ENCODE measurements at regions not wholly inside any gene's neighbourhood (a gene's known extent, or its start where the extent isn't known, plus 50 kb on each side); places are given as distances from the start of the nearest gene placed in this dataset.
"Not testable (repeated sequence)": the region's sequence is repeated elsewhere in the genome, so short reads cannot be mapped to it uniquely, and the experiment has no call there.

DNA sequence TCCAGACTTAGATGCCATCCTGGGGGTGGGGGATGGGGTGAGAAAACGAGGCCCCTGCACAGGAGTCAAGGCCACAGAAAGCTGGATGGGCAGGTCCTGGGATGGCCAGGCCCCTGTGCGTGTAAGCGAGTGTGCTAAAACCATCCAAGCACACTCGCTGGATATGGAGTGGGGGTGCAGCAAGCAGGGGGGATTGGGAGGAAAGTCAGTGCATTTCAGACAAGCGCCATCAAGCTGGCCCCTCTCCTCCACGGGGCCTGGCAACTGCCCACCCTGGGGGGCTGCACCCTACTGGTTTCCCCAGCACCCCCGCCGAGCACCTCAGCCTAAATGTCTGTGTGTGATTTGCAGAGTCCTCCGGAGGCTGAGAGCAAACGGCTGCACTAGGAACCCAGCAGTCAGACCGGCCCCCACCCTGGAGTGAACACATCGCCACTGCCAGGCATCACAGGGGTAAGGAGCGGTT, 106.6 kb upstream of the ZNF469 start:
- FAIRE-seq; DNase-seq (ENCODE audit: low spot score in 2 of 2): not testable (repeated sequence)

DNA sequence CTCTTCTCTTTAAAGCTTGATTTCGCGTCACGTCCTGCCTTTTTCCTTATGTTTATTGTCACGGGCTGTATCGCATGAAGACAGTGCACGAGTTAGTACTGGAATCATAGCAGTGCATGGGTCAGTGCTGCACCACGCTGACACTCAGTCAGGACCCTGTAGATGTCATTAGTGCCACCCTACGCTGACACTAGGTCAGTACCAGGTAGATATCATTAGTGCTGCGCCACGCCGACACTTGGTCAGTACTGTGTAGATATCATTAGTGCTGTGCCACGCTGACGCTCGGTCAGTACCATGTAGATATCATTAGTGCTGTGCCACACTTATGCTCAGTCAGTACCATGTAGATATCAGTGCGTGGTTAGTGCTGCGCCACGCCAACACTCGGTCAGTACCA, 106.2 kb upstream of the ZNF469 start:
- DNase-seq (ENCODE audit: low spot score in 2 of 2) = no peak
- FAIRE-seq = no peak

DNA sequence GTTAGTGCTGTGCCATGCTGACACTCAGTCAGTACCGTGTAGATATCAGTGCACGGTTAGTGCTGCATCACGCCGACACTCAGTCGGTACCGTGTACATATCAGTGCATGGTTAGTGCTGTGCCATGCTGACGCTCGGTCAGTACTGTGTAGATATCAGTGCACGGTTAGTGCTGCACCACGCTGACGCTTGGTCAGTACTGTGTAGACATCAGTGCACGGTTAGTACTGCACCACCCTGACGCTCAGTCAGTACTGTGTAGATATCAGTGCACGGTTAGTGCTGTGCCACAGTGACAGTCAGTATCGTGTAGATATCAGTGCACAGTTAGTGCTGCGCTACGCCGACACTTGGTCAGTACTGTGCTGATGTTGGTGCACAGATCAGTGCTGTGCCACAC, 102.8 kb upstream of the ZNF469 start:
- no peak for DNase-seq (ENCODE audit: low spot score in 2 of 2)
- FAIRE-seq = no peak

DNA sequence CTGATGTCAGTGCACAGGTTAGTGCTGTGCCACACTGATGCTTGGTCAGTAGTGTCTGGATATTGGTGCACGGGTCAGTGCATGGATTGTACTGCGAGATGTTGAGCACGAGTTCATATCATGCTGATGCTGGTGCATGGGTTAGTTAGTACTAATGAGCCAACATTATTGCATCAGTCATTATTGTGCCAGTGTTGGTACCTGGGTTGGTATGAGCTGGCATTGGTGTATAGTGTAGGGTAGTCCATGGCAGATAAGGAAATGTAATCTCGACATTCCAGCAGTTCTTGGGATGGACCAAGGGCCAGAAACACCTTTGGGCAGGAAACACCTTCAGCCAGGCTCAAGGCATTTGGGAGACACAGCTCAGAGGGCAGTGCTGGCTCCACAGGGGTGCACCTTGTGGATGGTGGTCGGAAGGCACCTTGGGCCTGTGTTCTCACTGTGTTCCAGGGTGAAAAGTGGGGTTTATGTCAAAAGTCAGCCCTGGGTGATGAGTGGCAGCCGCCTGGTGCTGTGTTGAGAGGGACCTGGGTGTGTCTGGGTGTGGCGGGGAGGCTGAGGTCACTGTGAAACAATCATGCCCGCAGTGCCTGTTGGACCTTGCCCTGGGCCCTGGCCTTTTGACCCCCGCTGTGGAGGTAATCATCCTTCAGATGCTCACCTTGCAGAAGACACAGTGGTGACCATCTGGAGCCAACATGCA, 100.7 kb upstream of the ZNF469 start:
- DNase-seq (ENCODE audit: low spot score in 2 of 2) (no peak), FAIRE-seq (no peak)

DNA sequence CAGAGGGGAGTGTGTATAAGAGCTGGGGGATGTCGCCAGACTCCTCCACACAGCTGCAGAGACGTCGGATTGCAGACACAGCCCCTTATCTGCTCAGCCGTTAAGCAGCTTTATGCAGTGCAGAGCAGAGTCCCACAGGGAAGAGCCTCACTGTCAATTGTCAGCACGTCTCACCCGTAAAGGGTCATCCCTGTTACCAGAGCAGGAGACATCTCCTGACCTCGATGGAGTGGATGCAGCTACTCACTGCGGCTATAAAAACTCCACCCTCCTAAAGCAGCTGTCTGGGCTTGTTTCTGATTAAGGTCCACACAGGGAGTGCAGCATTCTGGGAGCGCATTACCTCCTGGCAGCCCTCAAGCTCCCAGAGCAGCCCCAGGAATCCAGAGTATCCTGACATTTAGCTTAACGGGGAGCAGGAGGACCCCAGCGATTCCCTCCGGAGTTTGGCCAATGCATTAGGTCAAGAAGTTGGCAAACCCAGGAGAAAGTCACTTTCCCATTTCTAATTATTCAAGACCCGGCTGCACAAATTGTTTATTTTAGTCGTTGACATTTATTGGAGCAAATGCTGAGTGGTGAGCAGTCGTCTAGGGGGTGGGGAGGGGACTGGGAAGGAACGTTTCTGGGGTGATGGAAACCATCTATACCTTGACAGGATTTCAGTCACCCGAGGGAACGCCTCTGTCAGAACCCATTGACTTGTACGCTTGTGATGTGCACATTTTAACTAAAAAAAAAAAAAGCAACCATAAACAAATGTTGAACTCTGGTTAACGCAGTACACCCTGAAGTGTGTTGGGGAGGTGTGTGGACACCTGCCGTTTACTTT, 100.0 kb upstream of the ZNF469 start:
- FAIRE-seq (no peak), DNase-seq (ENCODE audit: low spot score in 2 of 2) (no peak)

DNA sequence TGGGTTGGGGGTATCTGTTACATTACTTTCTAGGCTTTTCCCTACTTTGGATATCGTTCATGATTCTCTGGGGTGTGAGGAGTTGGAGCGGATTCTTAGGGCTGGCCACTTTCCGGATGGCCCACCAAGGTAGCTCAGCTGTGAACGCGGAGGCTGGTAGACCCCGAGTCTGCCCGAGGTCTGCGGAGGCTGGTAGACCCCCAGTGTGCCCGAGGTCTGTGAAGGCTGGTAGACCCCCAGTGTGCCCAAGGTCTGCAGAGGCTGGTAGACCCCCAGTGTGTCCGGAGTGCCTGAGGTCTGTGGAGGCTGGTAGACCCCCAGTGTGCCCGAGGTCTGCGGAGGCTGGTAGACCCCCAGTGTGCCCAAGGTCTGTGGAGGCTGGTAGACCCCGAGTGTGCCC, 99.2 kb upstream of the ZNF469 start:
- DNase-seq (ENCODE audit: low spot score in 2 of 2) (no peak), FAIRE-seq (no peak)

DNA sequence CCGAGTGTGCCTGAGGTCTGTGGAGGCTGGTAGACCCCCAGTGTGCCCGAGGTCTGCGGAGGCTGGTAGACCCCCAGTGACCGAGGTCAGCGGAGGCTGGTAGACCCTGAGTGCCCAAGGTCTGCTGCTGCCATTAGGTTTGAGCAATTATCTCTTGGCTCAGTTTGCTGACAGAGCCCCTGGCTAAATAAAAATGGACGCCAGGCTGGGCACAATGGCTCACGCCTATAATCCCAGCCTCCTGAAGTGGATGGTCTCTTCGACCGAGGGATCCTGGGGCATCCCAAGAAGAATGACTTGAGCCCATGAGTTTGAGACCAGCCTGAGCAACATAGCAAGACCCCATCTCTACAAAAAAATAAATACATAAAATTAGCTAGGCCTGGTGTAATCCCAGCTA, 98.7 kb upstream of the ZNF469 start:
- FAIRE-seq (no peak), DNase-seq (ENCODE audit: low spot score in 2 of 2) (no peak)

DNA sequence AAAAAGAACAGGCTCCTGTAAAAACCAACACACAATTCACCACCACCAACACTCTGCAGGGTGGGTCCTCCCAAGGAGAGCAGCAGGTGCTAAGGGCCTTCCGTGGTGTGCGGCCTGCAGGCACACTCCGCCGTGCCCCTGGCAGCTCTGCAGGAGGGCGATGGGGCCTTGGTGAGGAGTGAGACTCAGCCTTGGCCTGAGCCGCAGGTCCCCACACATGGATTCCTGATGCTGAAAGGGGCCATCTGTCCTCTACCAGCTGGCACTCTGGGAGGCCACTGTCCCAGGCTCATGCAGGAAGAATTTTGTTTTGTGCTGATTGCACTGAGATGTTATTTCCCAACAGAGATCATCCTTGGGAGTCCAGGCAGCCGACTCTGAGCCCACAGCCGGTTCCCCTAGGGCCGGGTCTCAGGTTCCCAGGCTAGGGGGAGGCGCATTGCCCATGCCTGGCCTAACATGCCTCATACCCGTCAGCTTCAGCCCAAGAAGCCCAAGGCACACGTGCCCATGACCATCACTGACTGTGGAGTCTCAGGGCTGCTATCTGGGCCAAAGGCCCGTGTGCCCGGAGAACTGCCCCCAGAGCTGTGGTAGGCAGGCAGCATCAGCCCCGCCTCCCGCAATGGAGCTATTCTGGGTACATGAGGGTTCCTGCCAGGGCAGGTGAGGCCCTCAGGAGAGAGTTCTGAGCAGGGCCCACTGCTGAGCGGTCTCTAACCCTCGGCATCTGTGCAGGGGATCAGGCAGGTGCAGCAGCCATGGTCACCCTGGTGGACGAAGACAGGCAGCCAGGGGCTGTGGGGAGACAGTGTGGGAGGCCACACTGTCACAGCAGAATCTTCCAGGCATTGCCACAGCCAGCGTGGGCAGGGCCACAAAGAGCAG, 97.9 kb upstream of the ZNF469 start:
- no peak for FAIRE-seq

DNA sequence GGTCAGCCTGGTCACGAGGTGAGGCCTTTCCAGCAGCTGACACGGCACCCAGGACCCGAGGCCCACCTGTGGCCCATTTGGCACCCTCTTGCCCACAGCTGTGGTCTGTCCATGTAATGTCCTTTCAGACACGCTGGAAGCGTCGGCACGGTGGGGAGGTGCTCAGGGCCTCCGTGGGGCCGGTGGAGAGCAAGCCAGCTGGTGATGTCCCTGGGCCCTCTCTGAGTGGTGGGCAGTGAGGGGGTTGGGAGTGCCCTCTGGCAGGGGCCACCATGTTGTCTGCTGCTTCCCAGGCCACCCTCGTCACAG, 97.3 kb upstream of the ZNF469 start:
- DNase-seq (ENCODE audit: low spot score in 2 of 2) (no peak), FAIRE-seq (no peak)

More for the DNA sequence above, 97.9 kb upstream of the ZNF469 start:
- DNase-seq (ENCODE audit: low spot score in 2 of 2) = no peak

DNA sequence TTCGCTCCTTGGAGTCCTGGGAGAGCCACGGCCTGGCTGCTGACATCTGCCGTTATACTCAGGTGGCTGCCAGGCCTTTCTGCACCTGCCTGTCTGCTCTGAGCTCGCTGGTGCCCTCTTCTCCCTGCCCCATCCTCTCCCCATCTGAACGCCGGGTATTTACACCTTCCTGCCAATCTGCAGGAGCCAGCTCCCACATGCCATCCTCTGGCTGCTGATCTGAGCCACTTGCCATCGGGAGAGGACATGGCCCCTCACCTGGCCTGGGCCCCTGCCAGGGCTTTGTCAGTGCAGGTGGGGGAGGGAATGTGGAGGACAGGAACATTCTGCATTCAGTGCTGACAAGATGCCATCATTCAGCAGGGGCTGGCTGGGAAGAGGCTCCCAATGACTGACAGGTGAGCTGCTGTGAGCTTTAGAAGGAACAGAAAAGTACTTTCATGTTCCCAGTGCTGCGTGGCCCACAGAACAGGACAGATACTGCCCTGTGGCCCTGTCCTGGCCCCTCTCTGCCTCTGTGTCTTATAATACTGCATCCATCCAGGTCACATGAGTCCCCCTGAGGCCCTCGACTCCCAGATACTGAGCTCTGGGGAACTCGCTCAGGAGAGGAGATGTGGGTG, 96.3 kb upstream of the ZNF469 start:
- no peak for FAIRE-seq
- no peak for DNase-seq (ENCODE audit: low spot score in 2 of 2)

DNA sequence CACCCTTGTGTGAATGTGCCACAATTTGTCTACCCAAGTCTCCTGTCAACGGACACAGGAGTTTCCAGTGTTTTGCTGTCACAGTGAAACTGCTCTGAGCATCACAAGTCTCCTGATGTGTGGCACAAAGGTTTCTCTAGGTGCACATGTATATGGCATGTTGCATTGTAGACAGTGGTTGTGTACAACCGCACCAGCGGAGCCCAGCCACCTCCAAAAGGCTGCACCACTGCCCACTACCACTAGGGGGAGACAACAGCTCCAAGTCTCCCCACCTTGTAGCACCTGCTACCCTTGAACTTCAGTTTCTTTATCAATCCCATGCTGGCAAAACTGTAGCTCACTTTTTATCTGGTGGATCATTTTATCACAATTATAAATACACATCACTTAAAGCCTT, 95.5 kb upstream of the ZNF469 start:
- FAIRE-seq = no peak

DNA sequence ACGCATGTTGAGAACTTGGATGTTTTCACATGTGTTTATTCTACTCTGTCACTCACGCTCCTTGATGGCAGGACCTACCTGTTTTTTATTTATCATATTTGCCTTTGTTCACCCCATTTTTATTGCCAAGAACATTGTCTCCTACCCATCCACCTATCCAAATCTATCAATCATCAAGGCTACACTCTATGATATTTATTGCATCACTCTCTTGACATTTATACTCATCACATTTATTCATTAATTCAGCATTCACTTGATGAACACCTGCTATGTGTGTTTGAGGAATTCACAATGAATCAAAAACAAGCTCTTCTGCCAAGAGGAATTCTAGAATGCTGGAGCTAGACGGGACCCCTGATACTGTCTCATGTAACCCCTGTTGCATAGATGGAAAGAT, 94.5 kb upstream of the ZNF469 start:
- DNase-seq (ENCODE audit: low spot score in 2 of 2) (no peak), FAIRE-seq (no peak)

More for the DNA sequence above, 95.5 kb upstream of the ZNF469 start:
- no peak for DNase-seq (ENCODE audit: low spot score in 2 of 2)

DNA sequence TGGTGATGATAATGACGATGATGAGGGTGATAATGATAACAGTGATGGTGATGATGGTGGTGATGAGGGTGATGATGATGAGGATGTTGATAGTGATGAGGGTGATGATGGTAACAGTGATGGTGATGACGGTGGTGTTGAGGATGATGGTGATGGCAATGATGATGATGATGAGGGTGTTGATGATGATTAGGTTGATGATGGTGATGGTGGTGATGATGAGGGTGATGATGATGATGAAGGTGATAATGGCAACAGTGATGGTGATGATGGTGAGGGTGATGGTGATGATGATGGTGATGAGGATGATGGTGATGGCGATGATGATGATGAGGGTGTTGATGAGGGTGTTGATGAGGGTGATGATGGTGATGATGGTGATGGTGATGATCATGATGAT, 93.8 kb upstream of the ZNF469 start:
- DNase-seq (ENCODE audit: low spot score in 2 of 2) = no peak
- no peak for FAIRE-seq

DNA sequence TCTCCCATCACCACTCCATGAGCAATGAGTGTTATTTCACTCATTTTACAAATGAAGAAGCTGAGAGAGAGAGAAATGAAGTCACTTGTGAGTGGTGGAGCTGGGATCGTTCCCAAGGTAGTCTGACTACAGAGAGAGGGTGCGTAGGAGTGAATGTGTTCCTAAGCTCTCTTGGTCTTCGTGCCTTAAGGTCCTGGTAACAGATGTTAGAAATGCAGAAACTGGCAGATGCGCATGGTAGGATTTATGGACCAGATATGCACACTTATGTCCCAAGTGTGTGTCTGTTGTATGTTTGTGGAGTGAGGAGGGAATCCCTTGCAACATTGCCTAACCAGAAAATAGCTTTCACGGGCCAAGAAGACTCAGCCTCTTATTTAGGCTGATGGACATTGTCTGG, 93.2 kb upstream of the ZNF469 start:
- DNase-seq (ENCODE audit: low spot score in 2 of 2) = no peak

DNA sequence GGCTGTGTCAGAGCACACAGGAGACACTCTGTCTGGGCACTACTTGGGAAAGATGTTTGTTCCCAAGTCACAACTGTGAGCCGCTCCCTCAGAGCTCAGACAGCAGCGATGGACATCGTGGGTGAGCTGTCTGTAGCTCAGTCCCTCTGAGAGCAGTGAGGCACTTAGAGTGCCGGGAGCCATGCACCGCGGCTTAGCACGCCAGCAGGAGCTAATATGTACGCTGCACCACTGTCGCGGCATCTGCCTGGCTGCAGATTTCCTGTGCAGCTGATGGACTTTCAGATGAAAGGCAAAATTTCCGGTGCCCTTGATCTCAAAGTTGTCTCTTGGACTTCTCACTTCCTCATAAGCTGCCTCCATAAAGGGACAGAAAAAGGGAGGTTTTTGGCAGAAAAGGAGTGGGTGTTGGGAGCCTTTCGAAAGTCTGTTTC, 92.8 kb upstream of the ZNF469 start:
- FAIRE-seq (no peak), DNase-seq (ENCODE audit: low spot score in 2 of 2) (no peak)

More for the DNA sequence above, 93.2 kb upstream of the ZNF469 start:
- no peak for FAIRE-seq

DNA sequence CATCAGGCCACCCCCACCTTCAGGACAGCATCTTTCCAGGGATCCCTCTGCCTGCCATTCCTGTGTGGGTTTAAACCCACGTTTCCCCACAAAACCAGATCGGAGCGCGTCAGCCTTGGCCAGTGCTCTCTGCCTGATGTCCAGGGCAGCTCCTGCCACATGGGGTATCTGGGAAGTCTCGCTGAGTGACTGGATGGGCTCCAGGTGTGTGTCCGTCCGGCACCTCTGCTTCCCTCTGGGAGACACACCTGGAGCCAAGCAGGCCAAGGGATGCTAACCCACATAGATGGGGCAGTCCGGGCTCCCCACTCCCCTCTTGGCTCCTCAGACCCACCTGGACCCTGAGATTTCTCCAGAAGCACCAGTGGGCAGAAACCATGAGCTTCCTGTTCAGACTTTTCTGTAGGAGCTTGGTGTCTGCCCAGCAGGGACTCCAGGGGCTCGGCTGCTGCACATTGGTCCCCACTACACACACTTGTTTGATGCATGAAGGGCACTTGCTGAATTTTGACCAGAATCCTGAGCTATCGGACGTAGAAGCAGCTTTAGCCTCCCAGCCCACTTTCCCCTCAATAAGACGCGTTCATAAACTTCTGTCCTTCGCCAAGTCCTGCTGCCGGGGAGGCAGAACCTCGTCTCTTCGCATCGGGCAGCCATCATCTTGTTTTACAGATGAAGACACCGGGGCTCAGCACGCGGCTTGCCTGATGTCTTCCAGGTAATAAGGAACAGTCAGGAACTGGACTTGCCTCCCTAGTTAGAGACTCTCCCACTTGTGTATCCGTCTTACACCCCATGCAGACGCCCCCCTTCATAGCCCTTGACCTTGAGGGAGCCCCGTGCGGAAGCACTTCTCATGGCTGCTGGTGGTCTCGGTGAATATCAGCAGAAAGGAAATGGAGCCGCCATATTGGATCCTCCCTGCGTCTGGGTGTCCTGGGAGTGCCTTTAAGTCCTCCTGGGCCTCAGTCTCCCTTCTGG, 91.6 kb upstream of the ZNF469 start:
- no peak for FAIRE-seq

DNA sequence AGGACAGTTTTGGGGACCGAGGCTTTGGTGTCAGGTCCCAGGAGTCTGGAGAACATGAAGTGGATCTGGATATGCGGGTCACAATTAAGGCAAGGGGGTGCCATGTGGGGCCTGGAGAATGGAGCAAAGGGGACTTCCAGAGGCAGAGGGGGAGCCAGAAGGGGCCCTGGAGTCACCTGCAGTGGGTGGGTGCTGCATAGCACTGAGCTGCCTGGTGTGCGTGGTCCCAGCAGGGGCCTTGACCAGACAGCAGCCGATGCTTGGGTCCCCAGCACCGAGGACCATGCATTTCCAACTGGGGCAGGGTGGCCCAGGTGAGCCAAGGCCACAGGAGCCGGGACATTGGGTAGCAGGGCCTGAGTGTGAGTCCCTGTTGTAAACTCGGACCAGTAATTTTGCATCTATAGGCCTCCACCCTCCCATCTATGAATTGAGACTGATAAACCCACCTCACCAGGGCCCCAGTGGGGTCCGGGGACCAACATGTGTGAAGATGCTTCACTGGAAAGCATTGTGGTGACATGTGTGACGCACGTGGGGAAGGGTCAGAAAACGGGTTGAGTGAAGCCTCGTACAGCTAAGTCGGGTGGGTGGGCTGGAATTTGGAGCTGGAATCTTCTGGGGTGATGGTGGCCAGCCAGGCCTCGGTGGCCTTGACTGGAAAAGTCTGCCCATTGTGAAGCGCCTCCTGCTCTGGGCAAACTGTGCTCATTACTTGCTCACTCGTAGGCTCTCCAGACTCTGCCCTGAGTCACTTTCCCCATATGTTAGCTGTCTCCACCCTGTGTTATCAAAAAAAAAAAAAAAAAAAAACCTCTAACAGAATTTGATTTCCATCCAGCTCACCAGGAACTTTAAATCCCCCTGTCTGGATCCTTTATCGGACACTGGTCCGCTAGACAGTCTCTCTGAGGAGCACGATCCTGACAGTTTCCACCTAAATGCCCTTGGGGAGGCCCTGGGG, 90.5 kb upstream of the ZNF469 start:
- FAIRE-seq (no peak), DNase-seq (ENCODE audit: low spot score in 2 of 2) (no peak)

More for the DNA sequence above, 91.6 kb upstream of the ZNF469 start:
- DNase-seq (ENCODE audit: low spot score in 2 of 2) = no peak

DNA sequence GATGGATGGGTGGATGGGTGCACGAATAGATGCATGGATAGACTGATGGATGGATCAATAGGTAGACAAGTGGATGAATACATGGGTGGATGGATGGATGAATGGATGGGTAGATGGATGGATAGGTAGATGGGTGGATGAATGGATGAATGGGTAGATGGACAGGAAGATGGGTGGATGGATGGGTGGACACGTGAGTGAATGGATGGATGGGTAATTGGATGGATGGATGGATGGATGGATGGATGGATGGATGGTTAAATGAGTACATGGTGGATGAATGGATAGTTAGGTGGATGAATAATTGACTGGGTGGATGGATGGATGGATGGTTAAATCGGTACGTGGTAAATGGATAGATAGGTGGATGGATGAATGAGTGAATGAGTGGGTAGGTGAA, 89.7 kb upstream of the ZNF469 start:
- no peak for FAIRE-seq

More for the DNA sequence above, 89.7 kb upstream of the ZNF469 start:
- no peak for DNase-seq (ENCODE audit: low spot score in 2 of 2)
